Activated CD8-positive, alpha-beta T cell treated with anti-CD3 and anti-CD28 coated beads, Interleukin-2, amount 10 ng/mL, durations not matched to agents 7 days and 5 days (primary cell): ENCODE measurements at regions not wholly inside any gene's neighbourhood (a gene's known extent, or its start where the extent isn't known, plus 50 kb on each side); places are given as distances from the start of the nearest gene placed in this dataset.
"Not testable (repeated sequence)": the region's sequence is repeated elsewhere in the genome, so short reads cannot be mapped to it uniquely, and the experiment has no call there.

Experiments used
- ATAC-seq: fragments of 150-1000 bp; cut with Tn5 transposase; one replicate; pipeline ENCODE4 v1.10.0; 2021; ENCODE audit warnings: moderate library complexity
- CTCF ChIA-PET: fragments of 350-600 bp; sonication (Branson Sonifier 250); formaldehyde crosslinking; loops from one replicate; lab custom pipeline; 2021; ENCODE audit warnings: antibody characterized with exemption; lab: Charles Lee
- POLR2A ChIA-PET: fragments of 350-600 bp; sonication (Branson Sonifier 250); formaldehyde crosslinking; loops from one replicate; lab custom pipeline; 2021; ENCODE audit warnings: antibody characterized with exemption; lab: Charles Lee
- DNase-seq: peaks from one replicate; pipeline ENCODE4 v3.0.0-alpha.2; 2020
- H3K27ac Mint-ChIP-seq: one replicate; pipeline ENCODE4 v1.8.0; 2021; ENCODE audit warnings: mild to moderate bottlenecking, mixed read lengths
- H3K27me3 Mint-ChIP-seq: one replicate; pipeline ENCODE4 v1.8.0; 2021; ENCODE audit warnings: low read depth, mixed read lengths
- H3K36me3 Mint-ChIP-seq: one replicate; pipeline ENCODE4 v1.8.0; 2021; ENCODE audit warnings: low read depth, mixed read lengths
- H3K4me1 Mint-ChIP-seq: one replicate; pipeline ENCODE4 v1.8.0; 2021; ENCODE audit warnings: low read depth, mixed read lengths
- H3K4me3 Mint-ChIP-seq: one replicate; pipeline ENCODE4 v1.8.0; 2021; ENCODE audit warnings: mild to moderate bottlenecking, mixed read lengths
- H3K9me3 Mint-ChIP-seq: one replicate; pipeline ENCODE4 v1.8.0; 2022; ENCODE audit warnings: mixed read lengths; ENCODE audit not compliant: insufficient read depth

DNA sequence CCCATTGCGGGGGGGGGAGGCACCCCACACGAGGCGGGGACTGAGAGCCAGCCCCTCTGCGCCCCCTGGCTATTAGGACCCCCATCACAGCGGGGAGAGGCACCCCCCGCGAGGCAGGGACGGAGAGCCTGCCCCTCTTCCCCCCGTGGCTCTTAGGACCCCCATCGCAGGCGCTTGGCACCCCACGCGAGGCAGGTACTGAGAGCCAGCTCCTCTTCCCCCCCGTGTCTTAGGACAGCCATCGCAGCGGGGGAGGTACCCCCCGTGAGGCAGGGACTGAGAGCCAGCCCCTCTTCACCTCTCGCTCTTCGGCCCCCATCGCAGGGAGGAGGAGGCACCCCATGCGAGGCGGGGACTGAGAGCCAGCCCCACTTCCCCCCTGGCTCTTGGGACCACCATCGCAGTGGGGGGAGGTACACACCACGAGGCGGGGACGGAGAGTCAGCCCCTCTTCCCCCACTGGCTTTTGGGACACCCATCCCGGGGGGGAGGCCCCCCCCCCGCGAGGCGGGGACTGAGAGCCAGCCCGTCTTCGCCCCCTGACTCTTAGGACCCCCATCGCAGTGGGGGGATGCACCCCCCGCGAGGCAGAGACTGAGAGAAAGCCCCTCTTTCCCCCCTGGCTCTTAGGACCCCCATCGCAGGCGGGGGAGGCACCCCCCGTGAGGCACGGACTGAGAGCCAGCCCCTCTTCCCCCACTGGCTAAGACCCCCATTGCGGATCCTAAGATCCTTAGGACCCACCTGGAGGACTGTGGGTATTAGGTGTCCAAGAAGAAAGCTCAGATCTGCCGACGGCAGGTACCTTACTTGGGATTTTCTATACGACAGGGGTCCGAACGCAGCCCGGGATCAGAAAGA, 198.6 kb upstream of the PZP start:
- Mint-ChIP-seq H3K4me3 (no peak overlapping the region), H3K27ac (no peak overlapping the region), H3K4me1 (no peaks in the 10 kb centered on the region), H3K36me3 (peaks cover 6% of the 10 kb centered on the region), H3K9me3 (no peaks in the 10 kb centered on the region), H3K27me3 (no peaks in the 10 kb centered on the region)
- no peak for ATAC-seq
- POLR2A ChIA-PET, result interaction anchor here (0.7 kb wide), 1 partner anchor 407 kb away, joined by 3 read pairs; no protein-coding TSS in a partner anchor
- CTCF ChIA-PET, result no interaction called here
- no peak for DNase-seq

DNA sequence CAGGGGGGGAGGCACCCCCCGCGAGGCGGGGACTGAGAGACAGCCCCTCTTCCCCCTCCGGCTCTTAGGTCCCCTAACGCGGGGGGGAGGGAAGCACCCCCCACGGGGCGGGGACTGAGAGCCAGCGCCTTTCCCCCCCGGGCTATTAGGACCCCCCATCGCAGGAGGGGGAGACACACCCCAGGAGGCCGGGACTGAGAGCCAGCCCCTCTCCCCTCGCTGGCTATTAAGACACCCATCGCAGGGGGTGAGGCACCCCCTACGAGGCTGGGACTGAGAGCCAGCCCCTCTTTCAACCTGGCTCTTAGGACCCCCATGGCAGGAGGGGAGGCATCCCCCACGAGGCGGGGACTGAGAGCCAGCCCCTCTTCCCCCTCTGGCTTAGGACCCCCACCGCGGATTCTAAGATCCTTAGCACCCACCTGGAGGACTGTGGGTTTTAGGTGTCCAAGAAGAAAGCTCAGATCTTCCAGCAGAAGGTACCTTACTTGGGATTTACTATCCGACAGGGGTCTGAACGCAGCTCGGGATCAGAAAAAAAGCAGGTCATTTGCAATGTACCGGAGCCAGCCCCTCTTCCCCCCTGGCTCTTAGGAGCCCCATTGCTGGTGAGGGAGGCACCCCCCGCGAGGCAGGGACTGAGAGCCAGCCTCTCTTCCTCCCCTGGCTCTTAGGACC, 197.8 kb upstream of the PZP start:
- H3K27ac Mint-ChIP-seq, result no peak overlapping the region
- no peak for ATAC-seq
- H3K27me3 Mint-ChIP-seq, result no peaks in the 10 kb centered on the region
- no peaks in the 10 kb centered on the region for H3K9me3 Mint-ChIP-seq
- DNase-seq, result no peak
- POLR2A ChIA-PET, result interaction anchor here (0.7 kb wide), 1 partner anchor 408 kb away, joined by 3 read pairs; no protein-coding TSS in a partner anchor
- CTCF ChIA-PET, result no interaction called here
- H3K4me3 Mint-ChIP-seq, result no peak overlapping the region
- H3K4me1 Mint-ChIP-seq, result no peaks in the 10 kb centered on the region
- peaks cover 6% of the 10 kb centered on the region for H3K36me3 Mint-ChIP-seq

DNA sequence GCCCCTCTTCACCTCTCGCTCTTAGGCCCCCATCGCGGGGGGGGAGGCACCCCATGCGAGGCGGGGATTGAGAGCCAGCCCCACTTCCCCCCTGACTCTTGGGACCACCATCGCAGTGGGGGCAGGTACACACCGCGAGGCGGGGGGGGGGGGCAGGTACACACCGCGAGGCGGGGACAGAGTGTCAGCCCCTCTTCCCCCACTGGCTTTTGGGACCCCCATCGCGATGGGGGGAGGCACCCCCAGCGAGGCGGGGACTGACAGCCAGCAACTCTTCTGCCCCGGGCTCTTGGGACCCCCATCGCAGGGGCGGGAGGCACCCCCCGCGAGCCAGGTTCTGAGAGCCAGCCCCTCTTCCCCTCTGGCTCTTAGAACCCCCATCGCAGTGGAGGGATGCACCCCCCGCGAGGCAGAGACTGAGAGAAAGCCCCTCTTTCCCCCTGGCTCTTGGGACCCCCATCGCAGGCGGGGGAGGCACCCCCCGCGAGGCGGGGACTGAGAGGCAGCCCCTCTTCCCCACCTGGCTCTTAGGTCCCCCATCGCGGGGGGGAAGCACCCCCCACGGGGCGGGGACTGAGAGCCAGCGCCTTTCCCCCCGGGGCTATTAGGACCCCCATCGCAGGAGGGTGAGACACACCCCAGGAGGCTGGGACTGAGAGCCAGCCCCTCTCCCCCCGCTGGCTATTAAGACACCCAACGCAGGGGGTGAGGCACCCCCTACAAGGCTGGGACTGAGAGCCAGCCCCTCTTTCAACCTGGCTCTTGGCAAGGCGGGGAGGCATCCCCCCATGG, 196.5 kb upstream of the PZP start:
- CTCF ChIA-PET, result no interaction called here
- ATAC-seq (no peak), DNase-seq (no peak)
- Mint-ChIP-seq H3K4me1 (no peaks in the 10 kb centered on the region), H3K4me3 (no peak overlapping the region), H3K9me3 (no peaks in the 10 kb centered on the region), H3K27me3 (no peaks in the 10 kb centered on the region), H3K27ac (no peak overlapping the region), H3K36me3 (peaks cover 7% of the 10 kb centered on the region)
- POLR2A ChIA-PET, result no interaction called here

DNA sequence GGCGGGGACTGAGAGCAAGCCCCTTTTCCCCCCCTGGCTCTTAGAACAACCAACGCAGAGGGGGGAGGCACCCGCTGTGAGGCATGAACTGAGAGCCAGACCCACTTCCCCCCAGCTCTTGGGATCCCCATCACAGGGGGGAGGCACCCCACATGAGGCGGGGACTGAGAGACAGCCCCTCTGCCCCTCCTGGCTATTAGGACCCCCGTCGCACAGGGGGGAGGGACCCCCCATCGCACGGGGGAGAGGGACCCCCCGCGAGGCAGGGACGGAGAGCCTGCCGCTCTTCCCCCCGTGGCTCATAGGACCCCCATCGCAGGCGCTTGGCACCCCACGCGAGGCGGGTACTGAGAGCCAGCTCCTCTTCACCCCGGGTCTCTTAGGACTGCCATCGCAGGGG, 195.8 kb upstream of the PZP start:
- ChIA-PET POLR2A (no interaction called here), CTCF (no interaction called here)
- peaks cover 7% of the 10 kb centered on the region for H3K36me3 Mint-ChIP-seq
- ATAC-seq (no peak), DNase-seq (no peak)
- H3K27ac Mint-ChIP-seq, result no peak overlapping the region
- no peaks in the 10 kb centered on the region for H3K4me1 Mint-ChIP-seq
- H3K9me3 Mint-ChIP-seq, result no peaks in the 10 kb centered on the region
- no peak overlapping the region for H3K4me3 Mint-ChIP-seq
- no peaks in the 10 kb centered on the region for H3K27me3 Mint-ChIP-seq

DNA sequence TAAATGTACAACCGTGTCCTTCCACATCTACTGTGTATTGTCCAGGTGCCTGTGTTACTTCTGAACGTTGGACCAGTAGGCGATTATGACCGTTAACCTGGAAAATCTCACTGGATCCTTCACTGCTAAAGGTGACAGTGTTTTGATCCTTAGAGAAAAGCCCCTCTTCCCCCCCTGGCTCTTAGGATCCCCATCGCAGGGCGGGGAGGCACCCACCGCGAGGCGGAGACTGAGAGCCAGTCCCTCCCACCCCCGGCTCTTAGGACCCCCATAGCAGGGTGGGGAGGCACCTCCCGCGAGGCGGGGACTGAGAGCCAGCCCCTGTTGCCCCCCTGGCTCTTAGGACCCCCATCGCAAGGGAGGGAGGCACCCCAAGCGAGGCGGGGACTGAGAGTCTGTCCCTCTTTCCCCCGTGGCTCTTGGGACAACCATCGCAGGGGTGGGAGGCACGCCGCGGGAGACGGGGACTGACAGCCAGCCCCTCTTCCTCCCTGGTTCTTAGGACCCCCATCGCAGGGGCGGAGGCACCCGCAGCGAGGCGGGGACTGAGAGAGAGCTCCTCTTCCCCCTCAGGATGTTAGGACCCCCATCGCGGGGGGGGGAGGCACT, 194.3 kb upstream of the PZP start:
- CTCF ChIA-PET, H3K9me3 Mint-ChIP-seq, POLR2A ChIA-PET, H3K27me3 Mint-ChIP-seq, DNase-seq, H3K4me3 Mint-ChIP-seq, ATAC-seq, H3K4me1 Mint-ChIP-seq, H3K27ac Mint-ChIP-seq: not testable (repeated sequence)
- H3K36me3 Mint-ChIP-seq, result peaks cover 11% of the 10 kb centered on the region

DNA sequence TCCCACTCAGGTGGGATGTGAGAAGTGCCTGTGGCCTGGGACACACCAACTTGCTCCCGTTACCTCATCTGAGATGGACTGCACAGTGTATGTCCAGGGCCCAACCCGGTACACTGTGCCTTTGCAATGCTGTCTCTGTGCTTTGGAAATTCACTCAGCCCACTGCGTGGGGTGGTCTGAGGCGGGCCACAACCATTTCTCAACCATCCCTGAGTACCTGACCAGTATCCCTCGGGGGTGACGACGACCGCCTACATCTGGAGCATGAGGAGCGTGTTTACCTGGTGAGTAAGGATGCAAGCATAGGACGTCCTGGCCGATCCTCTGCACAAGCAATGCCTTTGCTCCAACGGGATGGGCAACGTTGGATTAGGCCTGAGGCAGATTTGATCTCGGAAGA, 188.2 kb upstream of the PZP start:
- peaks cover 17% of the 10 kb centered on the region for H3K36me3 Mint-ChIP-seq
- ATAC-seq, POLR2A ChIA-PET, H3K27me3 Mint-ChIP-seq, H3K4me1 Mint-ChIP-seq, H3K9me3 Mint-ChIP-seq, DNase-seq, H3K4me3 Mint-ChIP-seq, CTCF ChIA-PET, H3K27ac Mint-ChIP-seq: not testable (repeated sequence)

DNA sequence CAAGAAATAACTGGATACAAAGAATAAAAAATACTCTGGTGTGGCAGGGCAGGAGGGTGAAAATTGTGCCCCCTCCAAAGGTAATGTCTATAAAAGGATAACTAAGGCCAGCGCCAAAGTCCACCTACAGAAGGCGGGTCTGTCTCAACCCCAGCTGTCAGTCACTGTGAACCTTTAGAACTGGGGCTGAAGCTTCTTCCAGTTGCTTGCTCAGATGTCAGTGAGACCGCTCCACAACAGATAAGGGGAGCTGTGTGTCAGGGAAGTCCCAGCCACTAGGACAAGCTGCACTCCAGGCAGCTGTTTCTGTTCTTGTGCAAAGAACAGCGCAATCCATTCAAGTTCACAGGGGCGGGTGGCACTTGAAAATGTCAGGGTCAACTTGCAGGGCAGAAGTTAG, 187.0 kb upstream of the PZP start:
- H3K27me3 Mint-ChIP-seq, CTCF ChIA-PET, POLR2A ChIA-PET, H3K27ac Mint-ChIP-seq, H3K4me1 Mint-ChIP-seq, DNase-seq, ATAC-seq, H3K4me3 Mint-ChIP-seq, H3K9me3 Mint-ChIP-seq: not testable (repeated sequence)
- peaks cover 15% of the 10 kb centered on the region for H3K36me3 Mint-ChIP-seq

DNA sequence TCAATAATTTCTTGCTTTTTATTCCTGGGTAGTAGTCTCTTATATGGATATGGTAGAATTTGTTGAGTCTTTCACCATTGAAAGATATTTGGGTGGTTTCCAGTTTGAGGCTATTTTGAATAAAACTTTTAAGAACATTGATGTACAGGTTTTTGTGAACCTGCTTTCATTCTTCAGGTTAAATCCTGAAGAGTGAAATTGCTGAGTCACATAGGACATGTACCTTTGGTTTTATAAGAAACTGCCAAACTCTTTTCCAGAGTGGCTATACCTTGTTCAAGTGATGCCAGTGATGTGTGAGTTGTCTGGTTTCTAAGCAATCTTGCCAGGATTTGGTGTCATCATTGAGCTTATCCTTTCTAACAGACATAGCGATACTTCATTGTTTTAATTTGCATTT, 184.6 kb upstream of the PZP start:
- H3K36me3 Mint-ChIP-seq, result peaks cover 12% of the 10 kb centered on the region
- H3K27me3 Mint-ChIP-seq, result peaks cover 4% of the 10 kb centered on the region
- H3K4me1 Mint-ChIP-seq, result peaks cover 2% of the 10 kb centered on the region
- ATAC-seq, result no peak
- CTCF ChIA-PET, result no interaction called here
- DNase-seq, result no peak
- H3K27ac Mint-ChIP-seq, result no peak overlapping the region
- no peaks in the 10 kb centered on the region for H3K9me3 Mint-ChIP-seq
- POLR2A ChIA-PET, result no interaction called here
- H3K4me3 Mint-ChIP-seq, result no peak overlapping the region

DNA sequence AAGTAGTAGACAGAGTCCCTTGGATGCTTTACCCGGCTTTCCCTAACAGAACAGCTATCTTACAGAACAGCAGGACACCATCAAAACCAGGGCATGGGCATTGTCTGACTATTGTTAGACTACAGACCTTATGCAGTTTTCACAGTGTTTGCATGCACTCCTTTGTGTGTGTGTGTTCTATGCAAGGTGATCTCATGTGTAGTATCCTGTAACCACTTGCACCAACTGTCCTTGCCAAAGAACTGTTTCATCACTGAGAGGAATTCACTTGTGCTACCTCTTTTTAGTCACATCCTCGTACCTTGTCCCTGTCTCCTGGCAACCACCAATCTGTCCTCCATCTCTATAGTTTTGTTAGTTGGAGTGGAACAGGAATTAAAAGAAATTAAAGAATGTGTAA, 183.6 kb upstream of the PZP start:
- peaks cover 10% of the 10 kb centered on the region for H3K36me3 Mint-ChIP-seq
- no peaks in the 10 kb centered on the region for H3K9me3 Mint-ChIP-seq
- ATAC-seq, result no peak
- H3K27ac Mint-ChIP-seq, result no peak overlapping the region
- H3K27me3 Mint-ChIP-seq, result peaks cover 4% of the 10 kb centered on the region
- no peak overlapping the region for H3K4me3 Mint-ChIP-seq
- peaks cover 8% of the 10 kb centered on the region for H3K4me1 Mint-ChIP-seq
- ChIA-PET CTCF (no interaction called here), POLR2A (no interaction called here)
- DNase-seq, result no peak

DNA sequence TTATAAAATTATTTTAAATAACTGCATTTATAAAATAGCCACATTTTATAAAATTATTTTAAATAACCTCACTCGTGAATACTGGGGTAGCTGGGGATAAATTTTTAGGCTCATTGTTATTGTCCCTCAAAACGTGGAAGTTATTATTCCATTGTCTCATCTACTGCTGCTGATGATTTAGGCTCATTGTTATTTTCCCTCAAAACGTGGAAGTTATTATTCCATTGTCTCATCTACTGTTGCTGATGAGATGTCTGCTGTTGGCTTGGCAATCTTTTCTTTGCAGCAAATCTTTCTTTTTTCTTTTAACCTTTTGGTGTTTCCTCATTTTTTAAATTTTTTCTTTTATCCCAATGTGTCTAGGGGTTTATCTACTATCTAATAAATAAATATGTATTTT, 182.6 kb upstream of the PZP start:
- H3K27me3 Mint-ChIP-seq, result peaks cover 4% of the 10 kb centered on the region
- ChIA-PET CTCF (no interaction called here), POLR2A (no interaction called here)
- no peak overlapping the region for H3K27ac Mint-ChIP-seq
- DNase-seq (no peak), ATAC-seq (no peak)
- no peaks in the 10 kb centered on the region for H3K9me3 Mint-ChIP-seq
- no peaks in the 10 kb centered on the region for H3K36me3 Mint-ChIP-seq
- peaks cover 8% of the 10 kb centered on the region for H3K4me1 Mint-ChIP-seq
- H3K4me3 Mint-ChIP-seq, result no peak overlapping the region

DNA sequence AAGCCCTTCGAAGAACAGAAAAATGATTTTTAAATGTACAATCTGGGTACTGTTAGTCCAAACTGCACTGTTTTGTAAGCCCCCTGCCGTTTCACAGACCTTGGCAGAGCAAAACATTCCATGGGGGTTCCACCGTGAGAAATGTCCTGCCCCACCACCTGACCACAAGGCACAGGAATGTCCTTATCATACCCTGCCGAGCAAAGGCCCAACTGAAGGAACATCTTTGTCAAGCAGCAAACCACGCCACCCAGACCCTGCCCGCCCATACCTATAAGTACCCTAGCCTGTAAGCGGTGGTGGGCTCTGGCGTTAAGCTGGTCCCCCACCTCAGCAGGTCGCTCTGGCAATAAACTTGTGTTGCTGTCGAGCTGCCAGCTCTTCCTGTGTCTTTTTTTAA, 181.6 kb upstream of the PZP start:
- Mint-ChIP-seq H3K4me1 (peaks cover 8% of the 10 kb centered on the region), H3K27ac (no peak overlapping the region), H3K36me3 (no peaks in the 10 kb centered on the region), H3K4me3 (no peak overlapping the region), H3K9me3 (no peaks in the 10 kb centered on the region), H3K27me3 (peaks cover 4% of the 10 kb centered on the region)
- ChIA-PET POLR2A (no interaction called here), CTCF (no interaction called here)
- DNase-seq (no peak), ATAC-seq (no peak)
